T-helper 2 cell (primary cell): ENCODE measurements at regions not wholly inside any gene's neighbourhood (a gene's known extent, or its start where the extent isn't known, plus 50 kb on each side); places are given as distances from the start of the nearest gene placed in this dataset.

Experiments used
- DNase-seq, 5 experiments: peaks; one replicate each; pipeline versions ENCODE4 v3.0.0 to v3.0.0-alpha.2; 2012 to 2022

GRCh38 chr18:27899893-27900292 lies 277.0 kb downstream of the CDH2 start:
- DNase-seq: no peak

- DNase-seq: no peak
These were observed 282.2 kb downstream of the CDH2 start for GRCh38 chr18:27894746-27895145.

GRCh38 chr18:27887711-27888495 lies 289.0 kb downstream of the CDH2 start:
- DNase-seq: no peak

GRCh38 chr18:27887287-27887686 lies 289.6 kb downstream of the CDH2 start:
- no peak for DNase-seq

DNA sequence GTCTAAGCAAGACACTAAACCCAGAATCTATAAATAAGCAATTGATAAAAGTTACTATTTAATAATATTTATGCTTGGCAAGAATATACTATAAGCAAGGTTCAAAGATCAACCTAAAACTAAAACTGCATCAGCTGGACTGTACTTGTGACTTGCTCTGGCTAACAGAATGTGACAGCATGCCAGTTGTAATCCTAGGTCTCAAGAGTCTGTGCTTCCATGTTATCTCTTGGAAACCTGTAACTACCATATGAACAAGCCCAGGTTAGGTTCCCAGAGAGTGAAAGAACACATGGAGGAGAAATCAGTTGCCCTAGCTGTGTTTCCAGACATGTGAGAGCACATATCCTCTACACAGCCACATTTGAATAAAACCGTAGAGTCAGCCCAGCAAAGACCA lies 297.4 kb downstream of the CDH2 start:
- DNase-seq: no peak

GRCh38 chr18:27871726-27872125 lies 305.2 kb downstream of the CDH2 start:
- no peak for DNase-seq

DNA sequence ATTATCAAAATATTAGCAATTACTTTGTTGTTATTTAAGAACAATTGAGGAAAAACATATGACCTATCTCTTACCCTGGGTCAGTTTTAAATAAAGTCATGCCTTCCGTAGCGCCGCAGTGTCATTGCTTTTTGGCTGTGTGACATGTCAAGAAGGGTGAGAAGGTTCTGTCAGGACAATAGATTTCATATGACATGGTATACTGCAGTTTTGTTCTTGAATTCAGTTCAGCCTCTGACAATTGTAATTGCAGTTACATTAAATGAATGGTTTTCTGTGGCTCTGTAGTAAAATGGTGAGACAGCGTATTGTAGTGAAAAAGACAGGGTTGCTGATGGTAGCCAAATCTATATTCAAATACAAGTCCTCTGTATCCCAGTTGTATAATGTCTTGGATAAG lies 307.2 kb downstream of the CDH2 start:
- DNase-seq: no peak

DNA sequence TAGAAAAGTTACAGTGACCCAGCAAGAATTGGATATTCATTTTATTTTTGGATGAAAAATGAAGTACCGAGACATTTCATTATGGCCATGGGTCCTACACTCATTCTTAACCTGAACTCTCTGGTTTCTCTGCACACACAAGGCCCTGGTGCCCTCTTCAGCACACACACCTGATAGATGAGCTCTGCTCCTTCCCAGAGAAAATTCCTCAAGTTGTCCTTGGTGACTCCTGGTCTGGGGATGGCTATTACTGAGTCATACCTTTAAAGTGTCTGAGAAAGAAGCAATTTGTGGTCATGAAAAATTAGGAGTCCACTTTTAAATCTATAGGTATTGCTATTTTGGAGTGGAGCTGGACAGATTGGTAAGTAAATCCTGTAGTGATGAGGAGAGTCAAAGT lies 311.5 kb downstream of the CDH2 start:
- DNase-seq: no peak

GRCh38 chr18:27863780-27864430 lies 313.0 kb downstream of the CDH2 start:
- no peak for DNase-seq

DNA sequence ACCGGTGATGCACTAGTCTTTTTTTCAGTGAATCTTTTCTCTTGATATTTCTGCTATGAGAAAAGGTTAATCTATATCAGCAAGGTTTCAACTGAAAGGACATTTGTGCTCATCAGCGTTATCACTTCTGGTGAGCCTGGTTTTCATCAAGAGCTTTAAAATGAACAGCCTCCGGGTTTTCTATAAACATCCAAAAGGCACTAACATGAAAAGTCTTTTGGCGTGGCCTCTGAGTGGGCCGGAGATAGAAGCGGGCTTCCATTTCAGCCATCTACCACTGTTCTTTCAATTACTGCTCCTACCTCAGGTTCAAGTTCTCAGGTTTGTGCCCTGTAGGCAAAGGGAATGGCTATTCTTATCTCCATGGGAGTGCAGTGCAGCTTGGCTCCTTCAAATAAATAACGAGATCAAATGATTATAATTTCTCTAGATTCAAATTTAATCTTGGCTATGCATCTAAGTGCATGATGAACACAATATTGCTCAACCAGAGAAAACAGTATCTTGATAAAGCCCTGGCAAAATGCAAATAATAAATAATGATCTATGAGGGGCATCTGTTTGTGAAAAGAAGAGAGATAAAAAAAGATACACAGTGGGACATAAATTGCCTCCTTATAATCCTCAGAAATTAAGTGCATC lies 314.8 kb downstream of the CDH2 start:
- DNase-seq: no peak

GRCh38 chr18:27861539-27861938 lies 315.4 kb downstream of the CDH2 start:
- DNase-seq: no peak

DNA sequence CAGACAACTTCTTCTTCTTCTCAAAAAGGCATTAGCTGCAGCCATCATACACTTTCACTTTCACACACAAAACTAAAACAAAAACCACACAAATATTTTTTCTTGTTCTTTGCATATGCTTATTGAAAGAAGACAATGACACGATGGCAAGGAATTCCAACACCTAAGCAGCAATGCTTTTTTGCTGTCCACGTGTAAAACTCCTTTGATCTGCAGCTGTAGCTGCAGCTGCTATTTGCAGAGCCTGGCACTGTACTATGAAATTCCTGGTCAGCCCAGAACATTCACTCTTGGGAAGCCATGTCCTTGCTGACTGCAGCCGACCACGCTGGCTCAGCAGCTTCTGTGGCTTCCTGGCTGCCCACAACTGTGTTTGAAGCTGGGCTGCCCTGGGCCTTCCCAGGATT lies 316.2 kb downstream of the CDH2 start:
- DNase-seq: no peak

DNA sequence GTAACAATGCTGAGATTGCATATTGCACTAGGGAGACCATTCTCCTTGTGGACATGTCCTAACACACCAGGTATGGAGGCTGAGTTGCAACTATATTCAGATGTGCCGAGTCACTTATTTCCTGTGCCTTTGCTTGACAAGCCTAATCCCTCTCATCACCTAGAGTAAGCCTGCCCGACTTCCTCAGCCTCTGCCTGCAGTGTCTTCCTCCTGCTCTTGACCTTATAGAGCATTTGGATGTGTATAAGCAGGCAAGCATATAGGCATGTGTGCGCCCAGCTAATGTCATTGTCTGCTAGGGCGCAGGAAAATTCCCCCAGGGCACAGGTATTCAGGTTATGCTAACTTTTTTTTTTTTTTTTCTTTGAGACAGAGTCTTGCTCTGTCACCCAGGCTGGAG lies 316.9 kb downstream of the CDH2 start:
- DNase-seq: no peak

DNA sequence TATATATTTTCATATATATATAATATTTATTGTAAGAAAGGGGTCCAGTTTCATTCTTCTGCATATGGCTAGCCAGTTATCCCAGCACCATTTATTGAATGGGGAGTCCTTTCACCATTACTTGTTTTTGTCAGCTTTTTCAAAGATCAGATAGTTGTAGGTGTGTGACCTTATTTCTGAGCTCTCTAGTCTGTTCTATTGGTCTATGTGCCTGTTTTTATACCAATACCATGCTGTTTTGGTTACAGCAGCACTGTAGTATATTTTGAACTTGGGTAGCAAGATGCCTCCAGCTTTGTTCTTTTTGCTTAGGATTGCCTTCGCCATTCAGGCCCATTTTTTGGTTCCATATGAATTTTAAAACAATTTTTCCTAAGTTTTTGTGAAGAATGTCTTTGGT lies 320.1 kb downstream of the CDH2 start:
- peak in 1 of 5 experiments; percentile 34 for DNase-seq

DNA sequence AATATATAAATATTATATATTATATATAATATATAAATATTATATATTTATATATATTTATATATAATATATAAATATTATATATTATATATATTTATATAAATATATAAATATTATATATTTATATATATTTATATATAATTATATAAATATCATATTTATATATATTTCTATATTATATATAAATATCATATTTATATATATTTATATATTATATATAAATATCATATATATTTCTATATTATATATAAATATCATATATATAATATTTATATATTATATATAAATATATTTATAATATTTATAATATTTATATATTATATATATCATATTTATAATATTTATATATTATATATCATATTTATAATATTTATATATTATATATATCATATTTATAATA lies 321.4 kb downstream of the CDH2 start:
- no peak for DNase-seq

GRCh38 chr18:27854631-27855030 lies 322.3 kb downstream of the CDH2 start:
- no peak for DNase-seq

DNA sequence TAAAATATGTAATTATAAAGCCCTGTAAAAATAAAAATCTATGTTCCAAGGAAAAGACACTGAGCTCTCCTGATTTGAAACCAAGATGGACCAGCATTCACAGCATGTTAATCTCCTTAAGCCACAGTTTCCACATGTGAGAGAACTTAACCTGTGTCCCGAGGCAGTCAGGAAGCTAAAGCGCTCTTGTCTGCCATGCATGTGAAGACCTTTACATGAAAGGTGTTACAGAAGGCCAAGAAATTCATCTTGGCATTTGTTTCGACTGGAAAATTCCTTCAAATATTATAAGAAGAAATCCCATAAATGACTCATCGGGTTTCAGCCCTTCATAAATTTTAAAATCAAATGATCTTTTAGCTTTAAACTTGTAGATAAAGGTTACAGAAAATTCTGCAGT lies 328.6 kb downstream of the CDH2 start:
- no peak for DNase-seq

GRCh38 chr18:27847412-27847811 lies 329.5 kb downstream of the CDH2 start:
- no peak for DNase-seq

- no peak for DNase-seq
These were observed 331.0 kb downstream of the CDH2 start for GRCh38 chr18:27845897-27846296.

DNA sequence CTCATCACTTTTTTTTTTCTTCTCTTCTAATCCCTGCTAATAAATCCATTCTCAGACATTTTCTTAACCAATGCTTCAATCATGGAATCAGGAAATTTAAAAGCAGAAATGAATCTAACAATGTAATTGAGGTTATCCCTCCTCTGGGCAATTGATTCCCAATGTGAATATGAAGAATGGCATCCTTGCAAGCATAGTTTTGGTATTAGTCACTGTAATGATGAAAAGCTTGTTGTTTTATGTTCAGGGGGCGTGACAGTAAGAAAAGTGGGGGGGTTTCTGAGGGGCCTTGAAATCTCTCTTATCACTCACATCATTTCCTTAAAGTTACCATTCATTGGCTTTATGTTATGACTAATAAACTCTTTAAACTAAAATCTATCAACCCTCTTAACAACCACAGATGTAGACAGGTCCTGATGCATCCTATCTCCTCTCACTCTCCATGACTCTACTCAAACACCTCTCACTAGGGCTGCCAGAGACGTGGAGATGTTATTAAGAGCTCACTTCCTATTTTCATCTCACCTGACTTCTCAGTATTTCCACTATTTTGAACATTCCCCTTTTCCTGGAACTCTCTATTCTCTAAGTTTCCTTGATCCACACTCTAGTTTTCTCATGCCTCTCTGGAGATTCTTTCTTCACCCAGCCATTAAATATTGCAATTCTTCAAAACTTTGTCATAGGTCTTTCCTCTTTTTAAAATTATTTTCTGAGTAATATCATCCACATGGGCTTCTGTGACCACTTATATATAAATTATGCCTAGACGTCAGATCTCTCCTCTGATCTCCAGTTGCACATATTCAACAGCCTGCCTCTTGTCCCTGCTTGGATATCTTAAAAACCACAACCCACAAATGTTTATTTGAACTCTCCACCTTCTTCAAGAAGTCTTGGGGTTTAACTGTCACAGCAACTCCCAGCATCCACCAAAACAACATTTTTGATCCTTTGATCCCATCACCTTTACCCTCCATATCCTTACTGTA lies 332.9 kb downstream of the CDH2 start:
- no peak for DNase-seq

DNA sequence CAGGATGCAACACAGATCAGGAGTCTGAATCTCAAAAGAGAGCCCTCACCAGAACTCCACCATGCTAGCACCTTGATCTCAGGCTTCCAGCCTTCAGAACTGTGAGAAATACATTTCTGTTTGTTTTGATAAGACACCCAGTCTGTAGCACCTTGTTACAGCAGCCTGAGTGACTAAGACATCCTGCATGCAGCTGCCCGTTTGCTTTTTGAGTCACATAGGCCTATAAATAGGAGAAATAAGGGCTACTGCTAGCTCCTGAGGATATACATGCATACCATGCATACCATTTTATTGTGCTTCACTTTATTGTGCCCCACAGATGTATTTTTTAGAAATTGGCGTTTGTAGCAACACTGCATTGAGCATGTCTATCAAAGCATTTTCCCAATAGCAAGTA lies 337.8 kb downstream of the CDH2 start:
- DNase-seq: no peak

GRCh38 chr18:27838225-27838624 lies 338.7 kb downstream of the CDH2 start:
- no peak for DNase-seq

- no peak for DNase-seq
These were observed 350.8 kb downstream of the CDH2 start for GRCh38 chr18:27826101-27826500.
